ENCODE measurements at regions not wholly inside any gene's neighbourhood (a gene's known extent, or its start where the extent isn't known, plus 50 kb on each side); places are given as distances from the start of the nearest gene placed in this dataset.

DNA sequence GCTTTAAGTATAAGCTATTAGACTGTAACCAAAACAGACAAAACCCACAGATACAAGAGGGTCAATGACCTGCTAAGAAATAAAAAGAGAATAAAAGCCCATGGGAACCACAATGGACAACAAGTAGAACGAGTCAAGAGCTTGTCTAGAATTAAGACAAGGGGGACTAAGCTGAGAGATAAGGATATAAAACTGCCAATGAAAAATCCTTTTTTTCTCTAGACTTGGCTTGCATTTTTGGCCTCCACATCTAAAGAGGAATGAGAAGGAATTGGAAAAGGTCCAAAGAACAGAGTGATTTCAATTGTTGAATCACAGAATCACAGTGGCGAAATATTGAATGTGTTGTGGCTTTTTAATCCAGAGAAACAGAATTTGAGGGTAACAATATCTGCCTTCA, 135.7 kb downstream of the QDPR start:
- Histone ChIP-seq H3K27ac (no peak overlapping the region), H3K27me3 (no peaks in the 10 kb centered on the region), H3K36me3 (no peaks in the 10 kb centered on the region), H3K9me3 (no peaks in the 10 kb centered on the region), H3K4me1 (no peaks in the 10 kb centered on the region), H3K4me3 (no peak overlapping the region)
- intact Hi-C loops (cut with DNase I; ENCODE audit: low total_unique reads) = no loop called here
- no peak for DNase-seq
- TF ChIP-seq, protein P1, sequence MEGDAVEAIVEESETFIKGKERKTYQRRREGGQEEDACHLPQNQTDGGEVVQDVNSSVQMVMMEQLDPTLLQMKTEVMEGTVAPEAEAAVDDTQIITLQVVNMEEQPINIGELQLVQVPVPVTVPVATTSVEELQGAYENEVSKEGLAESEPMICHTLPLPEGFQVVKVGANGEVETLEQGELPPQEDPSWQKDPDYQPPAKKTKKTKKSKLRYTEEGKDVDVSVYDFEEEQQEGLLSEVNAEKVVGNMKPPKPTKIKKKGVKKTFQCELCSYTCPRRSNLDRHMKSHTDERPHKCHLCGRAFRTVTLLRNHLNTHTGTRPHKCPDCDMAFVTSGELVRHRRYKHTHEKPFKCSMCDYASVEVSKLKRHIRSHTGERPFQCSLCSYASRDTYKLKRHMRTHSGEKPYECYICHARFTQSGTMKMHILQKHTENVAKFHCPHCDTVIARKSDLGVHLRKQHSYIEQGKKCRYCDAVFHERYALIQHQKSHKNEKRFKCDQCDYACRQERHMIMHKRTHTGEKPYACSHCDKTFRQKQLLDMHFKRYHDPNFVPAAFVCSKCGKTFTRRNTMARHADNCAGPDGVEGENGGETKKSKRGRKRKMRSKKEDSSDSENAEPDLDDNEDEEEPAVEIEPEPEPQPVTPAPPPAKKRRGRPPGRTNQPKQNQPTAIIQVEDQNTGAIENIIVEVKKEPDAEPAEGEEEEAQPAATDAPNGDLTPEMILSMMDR (IDR thresholded peaks at IDR 0.05) = no peak

DNA sequence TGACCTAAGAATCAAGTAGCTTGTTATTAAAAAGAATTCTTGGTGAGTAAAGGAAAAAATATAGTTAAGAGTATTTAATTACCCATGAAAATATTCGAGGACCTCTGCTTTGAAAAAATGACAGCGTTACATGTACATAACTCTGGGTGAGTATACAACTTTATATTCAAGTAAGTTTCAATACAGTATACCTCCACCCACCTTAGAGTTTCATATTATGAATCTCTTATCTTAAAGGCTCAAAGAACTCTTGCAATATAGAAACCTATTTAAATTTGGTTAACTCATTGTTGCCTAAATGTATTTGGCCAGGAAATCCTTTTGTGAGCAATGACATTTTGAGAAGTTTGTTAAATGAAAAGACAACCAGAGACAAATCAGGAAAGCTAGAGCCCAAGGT, 138.2 kb downstream of the QDPR start:
- no peak for DNase-seq
- intact Hi-C loops (cut with DNase I; ENCODE audit: low total_unique reads) = no loop called here

DNA sequence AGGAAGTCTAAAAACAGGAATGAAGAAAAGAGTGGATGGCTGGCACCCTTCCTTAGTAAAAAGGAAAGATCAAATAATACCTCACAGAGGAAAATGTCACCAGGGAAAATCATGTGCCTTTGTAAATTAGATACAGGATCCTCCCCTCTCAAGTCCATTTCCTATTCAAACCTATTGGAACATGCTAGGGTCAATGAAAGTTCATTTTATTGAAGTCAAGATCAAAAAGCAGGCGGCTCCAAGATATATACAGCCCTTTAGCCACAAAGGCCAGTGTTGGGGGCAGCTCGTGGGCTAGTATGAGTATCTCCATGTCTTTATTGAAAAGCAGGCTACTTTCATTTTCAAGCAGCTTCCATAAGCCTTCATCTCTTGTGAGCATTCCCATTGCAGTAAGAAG, 141.1 kb downstream of the QDPR start:
- no peaks in the 10 kb centered on the region for H3K36me3 ChIP-seq
- no peak for DNase-seq
- no peak overlapping the region for H3K27ac ChIP-seq
- no peaks in the 10 kb centered on the region for H3K27me3 ChIP-seq
- intact Hi-C loops (cut with DNase I; ENCODE audit: low total_unique reads) = no loop called here
- no peaks in the 10 kb centered on the region for H3K9me3 ChIP-seq
- no peak overlapping the region for H3K4me3 ChIP-seq
- TF ChIP-seq, protein P1 (IDR thresholded peaks at IDR 0.05) = no peak
- peaks cover 0 to 12% (median 0%) of the 10 kb centered on the region in 4 donors for H3K4me1 ChIP-seq

More for the DNA sequence above, 138.2 kb downstream of the QDPR start:
- Histone ChIP-seq H3K9me3 (no peaks in the 10 kb centered on the region), H3K27me3 (no peaks in the 10 kb centered on the region), H3K36me3 (no peaks in the 10 kb centered on the region), H3K27ac (no peak overlapping the region), H3K4me3 (no peak overlapping the region), H3K4me1 (no peaks in the 10 kb centered on the region)
- TF ChIP-seq, protein P1 (IDR thresholded peaks at IDR 0.05) = no peak

DNA sequence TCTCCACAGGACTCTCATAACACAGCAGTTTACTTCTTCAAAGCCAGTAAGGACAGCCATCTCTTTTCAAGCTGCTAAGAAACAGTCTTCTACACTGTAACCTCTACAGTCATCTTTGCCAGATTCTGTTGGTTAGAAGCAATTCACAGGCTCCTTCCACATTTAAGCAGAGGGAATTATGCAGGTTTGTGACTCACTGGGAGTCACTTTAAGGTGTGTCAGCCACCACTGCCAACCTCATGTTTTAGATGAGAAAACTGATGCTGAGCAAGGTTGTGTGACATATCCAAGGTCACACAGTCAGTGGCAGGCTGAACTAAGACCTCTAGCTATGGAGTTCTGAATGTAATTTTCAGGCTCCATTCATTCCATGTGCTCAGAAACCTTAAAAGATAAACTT, 143.5 kb downstream of the QDPR start:
- intact Hi-C loops (cut with DNase I; ENCODE audit: low total_unique reads) = no loop called here
- TF ChIP-seq, protein P1 (IDR thresholded peaks at IDR 0.05) = no peak
- Histone ChIP-seq H3K4me1 (peaks cover 0 to 15% (median 0%) of the 10 kb centered on the region in 4 donors), H3K4me3 (no peak overlapping the region), H3K36me3 (no peaks in the 10 kb centered on the region), H3K27me3 (no peaks in the 10 kb centered on the region), H3K27ac (no peak overlapping the region), H3K9me3 (no peaks in the 10 kb centered on the region)
- DNase-seq = no peak

DNA sequence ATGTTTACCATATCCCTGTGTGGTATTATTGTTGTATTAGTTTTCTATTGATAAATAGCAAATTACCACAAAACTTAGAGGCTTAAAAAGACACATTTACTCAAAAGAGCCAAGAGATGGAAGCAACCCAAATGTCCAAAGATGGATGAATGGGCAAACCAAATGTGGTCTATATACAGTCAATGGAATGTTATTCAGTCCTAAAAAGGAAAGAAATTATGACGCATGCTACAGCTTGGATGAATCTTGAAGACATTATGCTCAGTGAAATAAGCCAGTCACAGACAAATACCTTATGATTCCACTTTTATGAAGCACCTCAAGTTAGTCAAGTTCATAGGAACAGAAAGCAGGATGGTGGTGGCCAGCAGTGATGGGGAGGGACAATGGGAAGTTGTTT, 144.7 kb downstream of the QDPR start:
- intact Hi-C loops (cut with DNase I; ENCODE audit: low total_unique reads) = no loop called here
- no peak overlapping the region for H3K27ac ChIP-seq
- no peaks in the 10 kb centered on the region for H3K27me3 ChIP-seq
- TF ChIP-seq, protein P1 (IDR thresholded peaks at IDR 0.05) = no peak
- no peaks in the 10 kb centered on the region for H3K9me3 ChIP-seq
- no peak for DNase-seq
- no peaks in the 10 kb centered on the region for H3K36me3 ChIP-seq
- peaks cover 0 to 15% (median 0%) of the 10 kb centered on the region in 4 donors for H3K4me1 ChIP-seq
- H3K4me3 ChIP-seq = no peak overlapping the region

DNA sequence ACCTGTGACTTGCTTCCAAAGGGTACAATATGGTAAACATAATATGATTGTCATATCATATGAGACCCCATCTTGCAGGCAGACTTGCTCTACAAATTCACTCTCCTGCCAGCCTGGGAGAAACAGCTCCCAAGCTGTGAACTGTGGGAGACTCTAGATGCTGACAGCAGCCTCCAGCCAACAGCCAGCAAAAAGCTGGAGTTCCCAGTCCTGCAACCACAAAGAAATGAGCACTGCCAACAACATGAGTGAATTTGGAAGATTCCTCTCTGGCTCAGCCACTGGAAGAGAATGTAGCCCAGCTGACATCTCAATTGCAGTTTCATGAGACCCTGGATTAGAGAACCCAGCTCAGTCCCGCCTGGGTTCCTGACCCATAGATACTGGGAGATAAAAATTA, 145.4 kb downstream of the QDPR start:
- Histone ChIP-seq H3K4me3 (no peak overlapping the region), H3K36me3 (no peaks in the 10 kb centered on the region), H3K4me1 (peaks cover 0 to 15% (median 0%) of the 10 kb centered on the region in 4 donors), H3K27me3 (no peaks in the 10 kb centered on the region), H3K9me3 (no peaks in the 10 kb centered on the region), H3K27ac (no peak overlapping the region)
- no peak for DNase-seq
- intact Hi-C loops (cut with DNase I; ENCODE audit: low total_unique reads) = no loop called here
- TF ChIP-seq, protein P1 (IDR thresholded peaks at IDR 0.05) = no peak

Measured in tibial artery (tissue), 4 donors.